LNCAP (cell line): ENCODE measurements at regions not wholly inside any gene's neighbourhood (a gene's known extent, or its start where the extent isn't known, plus 50 kb on each side); places are given as distances from the start of the nearest gene placed in this dataset.

Source experiments
- TF ChIP-seq, protein P1 (sequence below): fragments of 450-650 bp; IDR thresholded peaks from 2 replicates; pipeline ENCODE4 v1.5.1; 2017; ENCODE audit warnings: mild to moderate bottlenecking

- TF ChIP-seq, protein P1, sequence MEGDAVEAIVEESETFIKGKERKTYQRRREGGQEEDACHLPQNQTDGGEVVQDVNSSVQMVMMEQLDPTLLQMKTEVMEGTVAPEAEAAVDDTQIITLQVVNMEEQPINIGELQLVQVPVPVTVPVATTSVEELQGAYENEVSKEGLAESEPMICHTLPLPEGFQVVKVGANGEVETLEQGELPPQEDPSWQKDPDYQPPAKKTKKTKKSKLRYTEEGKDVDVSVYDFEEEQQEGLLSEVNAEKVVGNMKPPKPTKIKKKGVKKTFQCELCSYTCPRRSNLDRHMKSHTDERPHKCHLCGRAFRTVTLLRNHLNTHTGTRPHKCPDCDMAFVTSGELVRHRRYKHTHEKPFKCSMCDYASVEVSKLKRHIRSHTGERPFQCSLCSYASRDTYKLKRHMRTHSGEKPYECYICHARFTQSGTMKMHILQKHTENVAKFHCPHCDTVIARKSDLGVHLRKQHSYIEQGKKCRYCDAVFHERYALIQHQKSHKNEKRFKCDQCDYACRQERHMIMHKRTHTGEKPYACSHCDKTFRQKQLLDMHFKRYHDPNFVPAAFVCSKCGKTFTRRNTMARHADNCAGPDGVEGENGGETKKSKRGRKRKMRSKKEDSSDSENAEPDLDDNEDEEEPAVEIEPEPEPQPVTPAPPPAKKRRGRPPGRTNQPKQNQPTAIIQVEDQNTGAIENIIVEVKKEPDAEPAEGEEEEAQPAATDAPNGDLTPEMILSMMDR = no peak
Measured at GRCh38 chr11:104776501-104777170, 121.6 kb downstream of the CASP12 start.

DNA sequence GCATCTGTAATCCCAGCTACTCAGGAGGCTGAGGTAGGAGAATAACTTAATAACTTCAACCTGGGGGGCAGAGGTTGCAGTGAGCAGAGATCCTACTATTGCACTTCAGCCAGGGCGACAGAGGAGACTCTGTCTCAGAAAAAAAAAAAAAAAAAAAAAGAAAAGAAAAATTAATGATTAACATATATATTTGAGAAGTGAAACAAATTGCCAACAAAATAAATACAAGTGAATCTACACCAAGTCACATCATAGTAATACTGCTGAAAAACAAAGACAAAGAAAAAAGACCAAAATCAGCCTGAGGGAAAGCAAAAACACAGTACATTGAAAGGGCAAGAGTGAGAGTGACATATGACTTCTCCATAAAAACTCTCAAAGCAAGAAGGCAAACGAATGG lies 123.7 kb downstream of the CASP12 start:
- TF ChIP-seq, protein P1 = no peak

GRCh38 chr11:104772806-104773241 lies 125.4 kb downstream of the CASP12 start:
- TF ChIP-seq, protein P1 = no peak

- TF ChIP-seq, protein P1 = no peak
Measured at GRCh38 chr11:104771763-104772162, 126.5 kb downstream of the CASP12 start.

GRCh38 chr11:104765401-104766095 lies 132.7 kb downstream of the CASP12 start:
- TF ChIP-seq, protein P1 = no peak

- TF ChIP-seq, protein P1 = no peak
Measured at GRCh38 chr11:104764710-104765045, 133.6 kb downstream of the CASP12 start.

- TF ChIP-seq, protein P1 = no peak
Measured at GRCh38 chr11:104763930-104764709, 134.1 kb downstream of the CASP12 start.
